ENCODE measurements at regions not wholly inside any gene's neighbourhood (a gene's known extent, or its start where the extent isn't known, plus 50 kb on each side); places are given as distances from the start of the nearest gene placed in this dataset.

- peaks cover 5% of the 10 kb centered on the region; the same call in 1 of the 3 replicates for H3K4me1 Mint-ChIP-seq
- H3K36me3 Mint-ChIP-seq (ENCODE audit: low read depth): no peaks in the 10 kb centered on the region
- no peaks in the 10 kb centered on the region for H3K79me2 ChIP-seq (replicated peaks; ENCODE audit: insufficient read depth)
- H3K9me2 ChIP-seq (ENCODE audit: insufficient read depth): no peaks in the 10 kb centered on the region
- H3K27me3 Mint-ChIP-seq (ENCODE audit: insufficient read depth, low read depth, poor library complexity): no peaks in the 10 kb centered on the region
- H3K27me3 ChIP-seq (ENCODE audit: insufficient read depth): no peaks in the 10 kb centered on the region
- H3K4me3 Mint-ChIP-seq: no peak overlapping the region
- H4K20me1 ChIP-seq (replicated peaks; ENCODE audit: insufficient read depth): no peaks in the 10 kb centered on the region
- ATAC-seq: no peak
- H3K36me3 ChIP-seq (ENCODE audit: insufficient read depth): no peaks in the 10 kb centered on the region
- no peaks in the 10 kb centered on the region for H3F3A ChIP-seq (replicated peaks; ENCODE audit: low read depth)
- H3K4me2 ChIP-seq: no peak overlapping the region
- no peak overlapping the region for H3K4me3 ChIP-seq
- peaks cover 7% of the 10 kb centered on the region; the same call in 1 of the 2 replicates for H3K4me1 ChIP-seq (ENCODE audit: insufficient read depth)
- no peak overlapping the region for H2AFZ ChIP-seq
- no peak overlapping the region for H3K27ac ChIP-seq (ENCODE audit: low read depth)
- H3K27ac Mint-ChIP-seq: no peak overlapping the region
- no peaks in the 10 kb centered on the region for H3K9me3 Mint-ChIP-seq
- TF ChIP-seq CTCF (conservative IDR thresholded peaks at IDR 0.05; ENCODE audit: low read depth in 2 of 2): no peak
- no peak for TF ChIP-seq STAT1 (IDR thresholded peaks at IDR 0.05; ENCODE audit: unreplicated experiment)
- TF ChIP-seq ZNF114 (CRISPR knock-in tag; IDR thresholded peaks at IDR 0.05): no peak
- no peak for TF ChIP-seq CREB1 (CRISPR knock-in tag; IDR thresholded peaks at IDR 0.05; ENCODE audit: low read depth)
- no peak for TF ChIP-seq ZNF331 (CRISPR knock-in tag; IDR thresholded peaks at IDR 0.05; ENCODE audit: low read depth)
- no peak for TF ChIP-seq ZNF462 (CRISPR knock-in tag; IDR thresholded peaks at IDR 0.05)
- no peak for TF ChIP-seq EZH2phosphoT487 (IDR thresholded peaks at IDR 0.05; ENCODE audit: unreplicated experiment)
- no peak for TF ChIP-seq REST (IDR thresholded peaks at IDR 0.05; ENCODE audit: unreplicated experiment)
- no peak for TF ChIP-seq POLR2AphosphoS5 (IDR thresholded peaks at IDR 0.05; ENCODE audit: low read depth)
- TF ChIP-seq NANOG (IDR thresholded peaks at IDR 0.05; ENCODE audit: borderline replicate concordance): no peak
- TF ChIP-seq ETS1 (IDR thresholded peaks at IDR 0.05): no peak
- no peak for DNase-seq (ENCODE audit: low spot score)
These were observed 2092.7 kb upstream of the PIK3C3 start for GRCh38 chr18:39862341-39862740.

Data from GM23338 (cell line).